ENCODE measurements at regions not wholly inside any gene's neighbourhood (a gene's known extent, or its start where the extent isn't known, plus 50 kb on each side); places are given as distances from the start of the nearest gene placed in this dataset.
"Not testable (repeated sequence)": the region's sequence is repeated elsewhere in the genome, so short reads cannot be mapped to it uniquely, and the experiment has no call there.

GRCh38 chr12:31906557-31907301, 52.5 kb upstream of the RESF1 start:
- no peak for DNase-seq (ENCODE audit: low read depth in 2 of 2)

GRCh38 chr12:31903025-31903424, 56.2 kb upstream of the RESF1 start:
- no peak for DNase-seq (ENCODE audit: low read depth in 2 of 2)

DNA sequence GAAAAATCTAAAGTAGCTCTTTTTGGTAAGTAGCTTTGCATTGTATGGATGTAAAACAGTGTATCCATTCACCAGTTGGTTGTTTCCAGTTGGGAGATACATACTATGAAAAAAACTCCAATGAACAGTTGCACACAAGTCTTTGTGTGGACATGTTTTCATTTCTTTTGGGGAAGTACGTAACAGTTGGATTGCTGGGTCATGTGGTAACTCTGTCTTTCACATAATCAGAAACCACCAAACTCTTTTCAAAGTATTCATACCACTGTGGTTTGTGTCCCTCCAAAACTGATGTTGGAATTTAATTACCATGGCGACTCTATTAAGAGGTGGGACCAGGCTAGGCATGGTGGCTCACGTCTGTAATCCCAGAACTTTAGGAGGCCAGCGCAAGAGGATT, 58.9 kb upstream of the RESF1 start:
- DNase-seq (ENCODE audit: low read depth in 2 of 2): no peak

- DNase-seq (ENCODE audit: low read depth in 2 of 2): no peak
Measured at GRCh38 chr12:31899109-31899508, 60.1 kb upstream of the RESF1 start.

GRCh38 chr12:31897781-31898503, 61.3 kb upstream of the RESF1 start:
- DNase-seq (ENCODE audit: low read depth in 2 of 2): no peak

GRCh38 chr12:31897092-31897491, 62.1 kb upstream of the RESF1 start:
- not testable (repeated sequence) for DNase-seq (ENCODE audit: low read depth in 2 of 2)

DNA sequence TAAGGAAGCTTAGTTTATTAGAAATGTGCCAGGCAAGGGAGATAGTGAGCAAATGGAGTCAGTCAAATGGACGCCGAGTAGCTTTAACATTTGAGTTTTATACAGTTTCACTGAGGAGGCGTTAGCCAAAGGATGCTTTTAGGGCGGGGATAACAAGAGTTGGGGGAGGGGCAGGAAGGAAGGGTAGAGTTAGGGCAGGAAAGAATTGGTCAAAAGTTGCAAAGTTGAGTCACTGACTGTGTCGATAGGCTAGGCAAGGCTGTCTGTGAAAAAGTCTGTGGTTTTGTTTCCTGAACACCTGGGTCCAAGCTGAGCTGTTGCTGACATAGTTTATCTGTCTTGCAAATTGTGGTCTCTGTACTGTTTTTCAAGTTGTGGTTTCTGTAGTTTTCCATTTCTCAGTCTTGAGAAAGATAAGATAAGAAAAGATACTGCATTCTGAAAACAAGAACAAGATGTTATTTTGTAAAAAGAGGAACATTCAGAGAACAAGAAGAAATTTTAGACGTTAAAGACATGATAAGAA, 62.6 kb upstream of the RESF1 start:
- peak; percentile 71 to 78 for DNase-seq (ENCODE audit: low read depth in 2 of 2)

GRCh38 chr12:31895449-31896150, 63.6 kb upstream of the RESF1 start:
- DNase-seq (ENCODE audit: low read depth in 2 of 2): no peak

DNA sequence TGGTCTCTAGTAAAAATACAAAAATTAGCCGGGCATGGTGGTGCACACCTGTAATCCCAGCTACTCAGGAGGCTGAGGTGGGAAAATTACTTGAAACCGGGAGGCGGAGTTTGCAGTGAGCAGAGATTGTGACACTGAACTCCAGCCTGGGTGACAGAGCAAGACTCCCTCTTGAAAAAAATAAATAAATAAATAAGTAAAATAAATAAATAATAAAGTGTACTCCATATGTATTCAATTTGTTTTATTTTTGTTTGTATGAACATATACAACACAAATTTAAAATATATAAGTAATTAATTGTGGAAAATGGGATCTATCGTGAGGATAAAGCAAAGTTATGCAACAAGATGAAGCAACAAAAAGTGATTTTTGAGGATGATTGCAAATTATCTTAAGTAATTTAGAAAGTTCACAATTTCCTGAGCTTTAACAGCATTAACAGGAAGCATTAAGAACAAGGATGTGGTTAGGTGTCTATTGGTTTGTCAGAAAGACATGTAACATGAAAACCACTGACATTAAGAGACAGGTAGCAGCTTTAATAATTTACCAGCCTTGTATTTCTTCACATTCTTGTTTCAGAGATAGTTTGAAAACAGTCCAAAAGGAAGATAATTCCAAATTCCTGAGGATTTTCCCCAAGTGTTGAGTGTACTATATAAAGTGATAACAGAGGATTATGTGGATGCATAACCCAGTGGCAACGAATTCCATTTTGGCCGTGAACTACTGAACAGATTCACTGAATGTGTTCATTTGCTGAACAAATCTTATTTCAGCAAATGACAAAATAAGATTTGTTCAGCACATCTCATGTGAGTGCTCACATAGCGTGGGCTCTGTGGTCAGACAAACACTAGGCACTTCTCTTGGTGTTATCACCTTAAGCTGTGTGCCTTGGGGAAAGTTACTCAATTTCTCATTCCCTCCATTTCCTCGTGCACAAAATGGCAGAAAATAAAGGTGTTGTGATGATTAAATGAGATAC, 68.6 kb upstream of the RESF1 start:
- no peak for DNase-seq (ENCODE audit: low read depth in 2 of 2)

GRCh38 chr12:31887109-31887811, 72.0 kb upstream of the RESF1 start:
- no peak for DNase-seq (ENCODE audit: low read depth in 2 of 2)

- DNase-seq (ENCODE audit: low read depth in 2 of 2): not testable (repeated sequence)
Measured at GRCh38 chr12:31882682-31883081, 76.5 kb upstream of the RESF1 start.

GRCh38 chr12:31880340-31880739, 78.9 kb upstream of the RESF1 start:
- DNase-seq (ENCODE audit: low read depth in 2 of 2): no peak

GRCh38 chr12:31877884-31878283, 81.3 kb upstream of the RESF1 start:
- no peak for DNase-seq (ENCODE audit: low read depth in 2 of 2)

- no peak for DNase-seq (ENCODE audit: low read depth in 2 of 2)
Measured at GRCh38 chr12:31876568-31877424, 82.4 kb upstream of the RESF1 start.

- DNase-seq (ENCODE audit: low read depth in 2 of 2): no peak
Measured at GRCh38 chr12:31875609-31875964, 83.6 kb upstream of the RESF1 start.

DNA sequence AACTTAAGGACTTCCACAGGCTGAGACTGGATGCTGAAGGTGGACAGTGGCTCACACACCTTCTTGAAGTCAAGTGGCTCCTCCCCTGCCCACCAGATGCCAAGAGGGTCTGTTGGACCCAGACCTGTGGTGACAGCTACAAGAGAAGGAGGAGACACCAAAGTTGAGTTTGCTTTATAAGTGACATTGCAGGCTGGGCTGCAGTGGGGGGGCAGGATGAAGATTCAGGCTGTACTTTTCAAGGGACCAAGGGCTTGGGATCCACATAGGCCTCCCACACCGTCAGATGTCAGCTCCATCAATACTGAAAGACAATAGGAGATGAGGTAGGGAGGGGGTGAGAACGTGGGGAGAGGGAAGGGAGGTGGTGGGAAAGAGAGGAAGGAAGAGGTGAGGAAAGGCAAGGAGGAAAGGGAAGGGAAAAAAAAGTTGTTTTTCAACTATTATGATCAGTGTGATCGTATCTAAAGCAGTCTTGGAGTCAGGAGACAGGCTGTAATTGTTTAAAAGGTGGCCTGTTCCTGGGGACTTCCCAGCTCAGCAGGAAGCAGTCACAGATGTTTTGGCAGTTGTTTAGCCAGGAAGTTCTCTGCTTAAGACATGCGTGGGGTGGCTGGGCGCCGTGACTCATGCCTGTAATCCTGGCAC, 84.1 kb upstream of the RESF1 start:
- peak; percentile 41 to 51 for DNase-seq (ENCODE audit: low read depth in 2 of 2)

DNA sequence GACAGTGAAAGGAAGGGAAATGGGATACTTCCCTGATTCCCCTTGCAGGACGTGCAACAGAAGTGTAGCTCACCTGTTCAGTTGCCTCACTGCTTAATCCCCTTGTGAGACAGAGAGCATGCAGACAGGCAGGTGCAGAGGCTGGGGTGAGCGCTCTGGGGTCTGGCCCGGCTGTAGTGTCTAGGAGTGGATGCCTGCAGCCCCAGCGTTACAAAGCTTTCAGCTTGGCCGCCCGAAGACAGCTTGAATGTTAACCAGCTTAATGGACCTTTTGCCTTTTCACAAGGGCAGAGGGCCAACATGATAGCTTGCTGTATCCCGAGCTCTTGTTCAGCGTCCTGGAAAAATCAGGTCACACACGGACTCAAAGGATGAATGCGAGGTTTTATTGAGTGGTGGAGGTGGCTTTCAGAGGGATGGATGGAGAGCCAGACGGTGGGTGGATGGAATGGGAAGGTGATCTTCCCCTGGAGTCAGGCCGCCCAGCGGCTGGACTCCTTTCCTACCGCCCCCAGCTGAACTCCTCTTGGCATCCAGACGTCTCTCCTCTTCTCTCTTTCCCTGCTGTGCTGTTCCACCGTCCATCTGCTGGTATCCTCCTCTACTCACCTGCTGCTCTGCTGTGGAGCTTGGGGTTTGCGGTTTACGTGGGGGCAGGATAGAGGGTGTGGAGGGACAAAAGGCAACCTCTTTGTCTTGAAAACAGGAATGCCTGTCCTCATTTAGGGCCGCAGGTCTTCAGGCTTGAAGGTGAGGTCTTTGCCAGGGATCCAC, 86.2 kb upstream of the RESF1 start:
- no peak for DNase-seq (ENCODE audit: low read depth in 2 of 2)

DNA sequence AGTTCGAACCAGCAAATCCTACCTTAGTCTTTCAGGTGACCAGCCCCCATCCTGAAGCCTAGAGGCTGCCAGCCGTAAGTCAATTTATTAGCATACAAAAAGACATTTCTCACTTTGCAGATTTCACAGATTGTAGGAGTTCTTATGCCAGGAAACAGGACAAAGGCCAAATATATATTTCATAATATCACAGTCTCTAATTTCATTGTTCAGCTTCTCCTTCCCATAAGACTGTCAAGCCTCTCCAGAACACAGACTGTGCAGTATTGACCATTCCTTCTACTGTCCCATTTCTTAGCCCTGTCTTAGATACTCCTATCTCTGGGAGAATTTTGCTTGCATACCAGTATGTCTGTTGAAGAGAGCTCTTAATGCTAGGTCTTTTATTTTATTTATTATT, 89.2 kb upstream of the RESF1 start:
- DNase-seq (ENCODE audit: low read depth in 2 of 2): no peak

All from stimulated activated CD4-positive, alpha-beta T cell treated with anti-CD3 and anti-CD28 coated beads, Interleukin-12 subunit alpha, Interleukin-12 subunit beta, amount 100 ng/mL, for 24 hours (primary cell).